PFSK-1 (cell line): ENCODE measurements at regions not wholly inside any gene's neighbourhood (a gene's known extent, or its start where the extent isn't known, plus 50 kb on each side); places are given as distances from the start of the nearest gene placed in this dataset.

Experiments
- POLR2AphosphoS5 ChIP-seq: IDR thresholded peaks from 2 replicates; pipeline ENCODE4 v1.6.1; 2012; ENCODE audit warnings: low read depth, mild to moderate bottlenecking, control low read depth, low read length, moderate library complexity
- SIN3A ChIP-seq: IDR thresholded peaks from 2 replicates; pipeline ENCODE4 v1.6.1; 2012; ENCODE audit warnings: mild to moderate bottlenecking, low read length, moderate library complexity, borderline replicate concordance; ENCODE audit not compliant: insufficient read depth
- TAF1 ChIP-seq: IDR thresholded peaks from 2 replicates; pipeline ENCODE4 v1.6.1; 2012; ENCODE audit warnings: low read length, control low read depth, borderline replicate concordance; ENCODE audit not compliant: insufficient read depth
- TF ChIP-seq, protein P1 (sequence below), 2 experiments: IDR thresholded peaks; 2 replicates each; pipeline versions ENCODE4 v1.6.1 to v1.8.0; 2011 to 2012; ENCODE audit warnings: low read depth in 2 of 2, low read length in 2 of 2, control low read depth in 1 of 2, inconsistent platforms in 1 of 2, mild to moderate bottlenecking in 1 of 2, moderate library complexity in 1 of 2; ENCODE audit not compliant: insufficient read depth in 1 of 2

DNA sequence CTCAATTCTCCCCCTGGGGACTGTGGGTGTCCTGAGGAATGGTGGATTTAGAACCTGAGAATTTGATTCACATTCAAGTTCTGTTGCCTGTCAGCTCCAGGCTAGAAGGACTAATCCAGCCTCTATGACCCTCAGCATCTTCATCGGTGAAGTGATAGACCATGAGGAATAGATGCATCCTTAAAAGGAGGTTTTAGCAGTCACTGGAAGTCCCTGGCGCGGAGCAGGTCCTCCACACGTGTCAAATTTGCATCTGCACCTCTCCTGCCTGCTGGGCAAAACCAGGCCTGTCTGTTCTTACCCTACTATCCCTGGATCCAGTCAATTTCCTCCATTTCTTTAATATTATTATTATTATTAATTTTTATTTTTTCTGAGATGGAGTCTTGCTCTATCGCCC is 808.4 kb downstream of the TBC1D22A start:
- TF ChIP-seq, protein P1, sequence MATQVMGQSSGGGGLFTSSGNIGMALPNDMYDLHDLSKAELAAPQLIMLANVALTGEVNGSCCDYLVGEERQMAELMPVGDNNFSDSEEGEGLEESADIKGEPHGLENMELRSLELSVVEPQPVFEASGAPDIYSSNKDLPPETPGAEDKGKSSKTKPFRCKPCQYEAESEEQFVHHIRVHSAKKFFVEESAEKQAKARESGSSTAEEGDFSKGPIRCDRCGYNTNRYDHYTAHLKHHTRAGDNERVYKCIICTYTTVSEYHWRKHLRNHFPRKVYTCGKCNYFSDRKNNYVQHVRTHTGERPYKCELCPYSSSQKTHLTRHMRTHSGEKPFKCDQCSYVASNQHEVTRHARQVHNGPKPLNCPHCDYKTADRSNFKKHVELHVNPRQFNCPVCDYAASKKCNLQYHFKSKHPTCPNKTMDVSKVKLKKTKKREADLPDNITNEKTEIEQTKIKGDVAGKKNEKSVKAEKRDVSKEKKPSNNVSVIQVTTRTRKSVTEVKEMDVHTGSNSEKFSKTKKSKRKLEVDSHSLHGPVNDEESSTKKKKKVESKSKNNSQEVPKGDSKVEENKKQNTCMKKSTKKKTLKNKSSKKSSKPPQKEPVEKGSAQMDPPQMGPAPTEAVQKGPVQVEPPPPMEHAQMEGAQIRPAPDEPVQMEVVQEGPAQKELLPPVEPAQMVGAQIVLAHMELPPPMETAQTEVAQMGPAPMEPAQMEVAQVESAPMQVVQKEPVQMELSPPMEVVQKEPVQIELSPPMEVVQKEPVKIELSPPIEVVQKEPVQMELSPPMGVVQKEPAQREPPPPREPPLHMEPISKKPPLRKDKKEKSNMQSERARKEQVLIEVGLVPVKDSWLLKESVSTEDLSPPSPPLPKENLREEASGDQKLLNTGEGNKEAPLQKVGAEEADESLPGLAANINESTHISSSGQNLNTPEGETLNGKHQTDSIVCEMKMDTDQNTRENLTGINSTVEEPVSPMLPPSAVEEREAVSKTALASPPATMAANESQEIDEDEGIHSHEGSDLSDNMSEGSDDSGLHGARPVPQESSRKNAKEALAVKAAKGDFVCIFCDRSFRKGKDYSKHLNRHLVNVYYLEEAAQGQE (IDR thresholded peaks at IDR 0.05; ENCODE audit: insufficient read depth in 1 of 2, low read depth in 2 of 2, low read length in 2 of 2): no peak
- TF ChIP-seq POLR2AphosphoS5 (no peak), SIN3A (no peak), TAF1 (no peak)
